ENCODE measurements at regions not wholly inside any gene's neighbourhood (a gene's known extent, or its start where the extent isn't known, plus 50 kb on each side); places are given as distances from the start of the nearest gene placed in this dataset.

GRCh38 chr21:27808923-27809322 lies 842.0 kb upstream of the ADAMTS5 start:
- TF ChIP-seq CTCF (IDR thresholded peaks at IDR 0.05; ENCODE audit: borderline replicate concordance, extremely low read depth, low read length, poor library complexity, severe bottlenecking) (no peak), EZH2 (IDR thresholded peaks at IDR 0.05; ENCODE audit: borderline replicate concordance, low read depth, low read length, severe bottlenecking) (no peak)
